NCI-H526 (cell line): ENCODE measurements at regions not wholly inside any gene's neighbourhood (a gene's known extent, or its start where the extent isn't known, plus 50 kb on each side); places are given as distances from the start of the nearest gene placed in this dataset.
"Not testable (repeated sequence)": the region's sequence is repeated elsewhere in the genome, so short reads cannot be mapped to it uniquely, and the experiment has no call there.

Experiments
- DNase-seq, 2 experiments: peaks; one replicate each; lab custom pipeline; 2025; lab: John Stamatoyannopoulos, UW

DNA sequence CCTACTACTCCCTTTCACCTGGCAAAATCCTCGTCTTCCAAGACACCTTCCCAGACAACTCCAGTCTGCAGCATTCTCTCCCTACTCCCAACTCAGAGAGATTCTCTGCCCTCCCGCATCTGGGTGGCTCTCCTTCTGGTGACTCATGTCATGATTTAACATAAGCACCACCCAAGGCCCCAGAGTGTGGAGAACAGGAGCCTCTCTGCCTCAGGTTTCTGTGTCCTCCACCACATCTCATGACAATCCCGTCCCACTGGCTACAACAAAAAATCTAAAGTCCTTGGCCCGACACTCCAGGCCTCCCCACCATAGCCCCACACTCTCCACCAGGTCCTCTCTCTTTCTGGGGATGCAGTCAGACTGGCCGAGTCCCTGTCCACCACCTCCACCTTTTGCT, 197.1 kb downstream of the BCL11A start:
- no peak for DNase-seq

DNA sequence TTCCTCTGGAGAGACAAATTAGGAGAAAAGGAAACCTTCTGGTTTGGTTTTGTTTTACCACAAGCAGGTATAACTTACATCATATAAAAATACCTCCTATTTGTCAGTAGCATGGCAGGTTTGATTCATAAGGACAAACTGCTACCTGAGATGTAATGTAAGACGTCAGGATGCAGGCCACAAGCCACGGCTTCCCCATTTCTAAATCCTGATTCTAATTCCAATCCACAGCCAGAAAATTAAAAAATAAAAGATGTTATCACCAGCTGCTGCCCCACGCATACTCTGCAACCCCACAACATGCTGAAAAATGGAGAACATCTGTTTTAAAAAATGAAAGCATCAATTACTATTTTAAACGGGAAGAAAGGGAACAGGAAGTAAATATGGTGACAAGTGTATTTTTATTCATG, 197.6 kb downstream of the BCL11A start:
- no peak for DNase-seq

- DNase-seq, result no peak
Observed at GRCh38 chr2:60354713-60355112, 198.7 kb downstream of the BCL11A start.

- DNase-seq, result no peak
Observed at GRCh38 chr2:60353863-60354262, 199.6 kb downstream of the BCL11A start.

- DNase-seq, result peak in 1 of 2 experiments; percentile 14
Observed at GRCh38 chr2:60353406-60353800, 200.1 kb downstream of the BCL11A start.

DNA sequence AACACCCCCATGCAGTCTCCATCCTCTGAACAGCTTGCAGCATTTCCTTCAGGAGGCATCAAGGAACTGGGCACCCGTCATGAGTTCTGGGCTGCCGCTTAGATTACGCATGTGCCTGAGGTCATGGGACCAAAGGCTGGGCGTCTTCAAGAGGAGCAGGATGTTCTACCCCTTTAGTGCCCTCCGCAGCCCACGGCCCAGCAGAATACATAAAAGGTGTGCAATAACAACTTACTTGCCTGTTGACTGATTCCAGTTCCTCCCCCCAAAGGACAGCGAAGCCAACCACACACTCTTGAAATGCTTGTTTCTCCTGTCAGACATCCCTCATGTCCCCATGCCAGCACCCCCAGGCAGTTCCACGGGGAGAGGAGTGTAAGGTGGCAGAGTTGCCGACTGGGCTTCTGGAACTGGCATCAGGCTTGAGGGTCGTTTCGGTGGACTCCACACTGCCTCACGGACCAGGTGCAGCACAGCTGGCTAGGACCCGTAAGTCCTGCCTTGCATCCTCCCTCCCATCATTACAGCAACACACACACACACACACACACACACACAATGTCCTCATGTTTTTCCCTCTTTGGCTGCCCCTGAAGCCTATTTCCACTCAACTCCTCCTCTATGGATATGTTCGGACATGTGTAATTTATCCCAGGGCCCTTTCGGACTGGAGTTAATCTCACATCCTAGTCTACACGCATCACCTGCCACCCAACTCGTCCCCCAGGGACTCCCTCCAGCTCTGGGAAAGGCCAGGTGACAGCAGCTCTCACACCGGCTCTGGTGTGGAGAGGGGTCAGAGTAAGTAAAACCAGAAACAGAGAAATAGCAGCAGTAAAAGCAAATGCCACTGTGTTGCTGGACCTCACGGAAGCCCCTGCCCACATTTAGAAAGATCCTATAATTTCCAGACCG, 200.7 kb downstream of the BCL11A start:
- peak in 1 of 2 experiments; percentile 66 for DNase-seq

- no peak for DNase-seq
Observed at GRCh38 chr2:60351802-60352201, 201.7 kb downstream of the BCL11A start.

DNA sequence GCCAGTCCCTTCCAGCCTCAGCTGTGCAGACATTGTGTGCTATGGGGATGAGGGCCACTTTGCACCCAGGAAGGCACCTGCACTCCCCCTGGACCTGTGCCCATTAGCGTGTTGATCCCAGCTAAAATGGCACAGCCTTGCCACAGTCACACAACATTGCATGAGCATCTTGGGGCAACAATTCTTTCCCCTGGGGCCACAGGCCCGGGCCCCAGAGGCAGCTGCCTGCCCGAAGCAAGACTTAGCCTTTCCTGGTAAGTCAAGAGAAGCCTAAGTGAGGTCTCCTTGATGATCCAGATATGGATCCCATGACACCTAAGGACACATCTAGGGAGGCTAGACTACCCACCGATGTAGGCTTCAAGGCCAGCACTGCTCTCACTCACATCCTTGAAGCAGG, 202.1 kb downstream of the BCL11A start:
- DNase-seq, result no peak

GRCh38 chr2:60350791-60351190, 202.7 kb downstream of the BCL11A start:
- DNase-seq, result peak in 1 of 2 experiments; percentile 9

GRCh38 chr2:60347781-60348180, 205.7 kb downstream of the BCL11A start:
- no peak for DNase-seq

DNA sequence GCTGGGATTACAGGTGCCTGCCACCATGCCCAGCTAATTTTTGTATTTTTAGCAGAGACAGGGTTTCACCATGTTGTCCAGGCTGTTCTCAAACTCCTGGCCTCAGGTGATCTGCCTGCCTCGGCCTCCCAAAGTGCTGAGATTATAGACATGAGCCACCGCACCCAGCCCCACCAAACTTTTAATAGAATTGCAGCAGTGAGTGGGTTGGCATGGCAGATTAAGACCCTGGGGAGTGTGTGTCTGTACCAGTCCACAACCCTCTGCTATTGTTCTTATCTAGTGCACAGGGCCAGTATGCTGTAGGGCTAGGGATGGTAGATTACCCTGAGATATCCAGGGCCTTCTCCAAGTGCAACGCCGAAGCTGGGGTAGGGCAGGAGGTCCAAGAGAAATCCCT, 211.0 kb downstream of the BCL11A start:
- DNase-seq, result not testable (repeated sequence)

DNA sequence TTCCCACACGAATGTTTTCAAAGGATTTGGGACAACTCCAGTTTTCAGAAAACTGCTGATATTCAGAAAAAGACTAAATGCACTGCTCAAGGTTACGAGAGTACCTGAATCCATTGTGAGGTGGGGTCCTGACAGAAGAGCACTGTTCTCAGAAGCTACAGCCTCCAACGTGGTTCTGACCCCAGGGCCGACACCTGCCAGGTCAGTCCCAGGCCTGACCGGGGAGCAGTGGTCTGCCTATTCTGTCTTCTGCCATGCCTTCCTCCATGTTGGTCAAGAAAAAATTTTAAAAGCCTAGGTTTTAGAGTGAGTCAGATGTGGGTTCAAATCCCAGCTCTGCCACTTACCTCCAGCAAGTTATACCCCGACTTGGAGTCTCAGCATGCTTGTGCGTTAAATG, 212.3 kb downstream of the BCL11A start:
- DNase-seq, result no peak

- no peak for DNase-seq
Observed at GRCh38 chr2:60339286-60339685, 214.2 kb downstream of the BCL11A start.

GRCh38 chr2:60337142-60337497, 216.3 kb downstream of the BCL11A start:
- no peak for DNase-seq

GRCh38 chr2:60336442-60337141, 216.9 kb downstream of the BCL11A start:
- DNase-seq, result no peak

DNA sequence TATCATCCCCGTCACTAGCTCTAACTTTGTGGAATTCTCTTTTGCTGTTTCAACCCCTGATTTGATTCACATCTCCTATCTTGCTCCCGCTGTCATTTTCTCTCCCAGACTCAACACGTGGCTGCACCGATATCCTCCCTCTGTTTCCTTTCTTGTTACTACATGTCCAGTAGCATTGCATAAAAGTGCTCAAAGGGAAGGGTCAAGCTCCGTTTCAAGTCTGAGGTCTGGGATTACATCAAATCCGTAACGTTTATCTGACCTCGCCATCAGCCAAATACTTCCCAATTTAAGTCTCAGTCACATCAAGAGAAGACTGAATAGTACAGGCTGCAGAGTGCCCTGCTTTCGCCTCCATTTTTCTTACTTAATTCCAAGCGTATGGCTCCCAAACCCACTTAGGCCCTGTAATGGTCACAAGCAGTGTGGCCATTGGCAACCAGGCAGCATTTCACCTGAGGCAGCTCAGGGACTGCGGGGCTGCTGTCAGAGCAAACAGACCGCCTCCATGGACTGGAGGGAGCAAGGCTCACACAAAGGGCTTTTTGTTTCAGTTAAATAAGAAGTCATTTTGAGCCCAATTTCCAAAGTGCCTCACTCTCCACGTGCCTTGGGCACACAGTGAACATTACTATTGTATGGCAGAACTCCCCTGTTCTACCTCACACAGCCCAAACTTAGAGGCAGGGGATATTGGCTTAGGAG, 217.8 kb downstream of the BCL11A start:
- DNase-seq, result peak; percentile 51 to 68

DNA sequence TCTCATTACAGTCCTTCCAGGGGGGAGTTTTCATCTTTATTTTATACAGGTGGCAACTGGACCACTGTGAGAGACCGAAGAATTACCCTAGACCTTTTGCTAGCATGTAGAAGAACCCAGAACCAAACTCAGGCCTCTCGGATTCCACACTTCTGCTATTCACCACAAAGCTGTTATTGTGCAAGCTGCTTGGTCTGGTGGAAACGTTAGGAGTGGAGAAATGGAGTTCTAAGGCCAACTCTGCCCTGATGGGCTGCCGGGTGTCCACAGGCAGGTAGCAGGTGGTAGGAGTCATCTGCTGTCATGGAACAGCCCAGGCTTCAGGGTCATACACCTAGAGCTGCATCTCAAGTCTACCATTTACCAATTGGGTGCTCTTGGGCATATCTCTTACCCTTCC, 218.8 kb downstream of the BCL11A start:
- DNase-seq, result no peak

DNA sequence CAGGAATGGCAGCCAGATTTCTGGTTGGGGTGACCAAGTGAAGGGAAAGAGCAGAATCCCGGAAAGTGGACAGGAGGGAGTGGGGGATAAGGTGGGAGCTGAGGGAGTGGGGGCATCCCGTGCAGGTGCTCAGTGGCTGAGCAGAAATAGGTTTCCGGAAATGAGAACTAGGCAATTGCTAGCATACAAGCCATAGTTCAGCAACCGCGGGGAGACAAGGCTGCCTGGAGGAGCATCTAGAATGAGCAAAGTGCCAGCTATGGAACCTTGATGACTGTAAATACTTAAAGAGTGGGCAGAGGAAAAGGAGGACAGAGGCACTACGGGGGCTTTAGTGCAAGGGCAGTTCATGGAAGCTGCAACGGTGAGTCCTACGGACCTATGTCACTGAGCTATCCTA, 220.2 kb downstream of the BCL11A start:
- DNase-seq, result no peak

- no peak for DNase-seq
Observed at GRCh38 chr2:60331115-60331809, 222.2 kb downstream of the BCL11A start.

GRCh38 chr2:60329225-60329624, 224.2 kb downstream of the BCL11A start:
- DNase-seq, result no peak

DNA sequence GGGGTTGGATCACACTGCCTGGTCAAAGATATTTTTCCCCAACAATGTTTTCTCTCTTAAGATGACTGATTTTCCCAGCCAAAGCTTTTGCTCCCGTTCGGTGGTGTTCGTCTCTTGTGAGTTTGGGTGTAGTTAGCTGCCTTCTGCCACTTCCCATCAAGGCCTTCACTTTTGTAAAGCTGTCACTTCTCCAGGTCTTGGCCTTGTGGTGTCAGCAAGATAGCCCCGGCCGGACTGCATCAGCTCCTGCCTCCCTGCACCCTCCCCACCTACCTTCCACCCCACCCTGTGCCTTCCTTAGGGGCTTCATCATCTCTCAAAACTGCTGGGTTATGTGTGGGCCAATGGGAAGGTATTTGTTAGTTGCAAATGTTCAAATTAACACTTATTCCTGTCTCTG, 228.9 kb downstream of the BCL11A start:
- no peak for DNase-seq

GRCh38 chr2:60321816-60322215, 231.6 kb downstream of the BCL11A start:
- DNase-seq, result no peak
